NCI-H2081 treated with DMSO at 0.1 percent for 48 hours (cell line): ENCODE measurements at regions not wholly inside any gene's neighbourhood (a gene's known extent, or its start where the extent isn't known, plus 50 kb on each side); places are given as distances from the start of the nearest gene placed in this dataset.

ENCODE experiments used
- DNase-seq: peaks from one replicate; lab custom pipeline; 2025; lab: John Stamatoyannopoulos, UW

GRCh38 chr9:115367321-115367720 is 249.4 kb upstream of the TNC start:
- no peak for DNase-seq

- DNase-seq: no peak
Measured at GRCh38 chr9:115367780-115368525, 250.0 kb upstream of the TNC start.

GRCh38 chr9:115369322-115369957 is 251.5 kb upstream of the TNC start:
- peak; percentile 88 for DNase-seq

GRCh38 chr9:115373000-115373709 is 255.2 kb upstream of the TNC start:
- DNase-seq: no peak

GRCh38 chr9:115373710-115374045 is 255.7 kb upstream of the TNC start:
- DNase-seq: no peak

- DNase-seq: no peak
Measured at GRCh38 chr9:115374724-115375268, 256.8 kb upstream of the TNC start.

- no peak for DNase-seq
Measured at GRCh38 chr9:115378241-115378640, 260.3 kb upstream of the TNC start.

GRCh38 chr9:115378758-115379157 is 260.8 kb upstream of the TNC start:
- DNase-seq: no peak

GRCh38 chr9:115379719-115380118 is 261.8 kb upstream of the TNC start:
- no peak for DNase-seq

GRCh38 chr9:115382865-115383264 is 264.9 kb upstream of the TNC start:
- DNase-seq: no peak

GRCh38 chr9:115385383-115386122 is 267.6 kb upstream of the TNC start:
- DNase-seq: no peak

GRCh38 chr9:115386963-115387770 is 269.2 kb upstream of the TNC start:
- DNase-seq: no peak

GRCh38 chr9:115391168-115391825 is 273.3 kb upstream of the TNC start:
- DNase-seq: no peak

GRCh38 chr9:115393976-115394775 is 276.2 kb upstream of the TNC start:
- no peak for DNase-seq

- DNase-seq: peak; percentile 28
Measured at GRCh38 chr9:115395511-115396021, 277.6 kb upstream of the TNC start.

- no peak for DNase-seq
Measured at GRCh38 chr9:115396071-115396529, 278.1 kb upstream of the TNC start.

GRCh38 chr9:115397591-115398312 is 279.8 kb upstream of the TNC start:
- no peak for DNase-seq

- DNase-seq: no peak
Measured at GRCh38 chr9:115398313-115398650, 280.3 kb upstream of the TNC start.

GRCh38 chr9:115398996-115399395 is 281.0 kb upstream of the TNC start:
- no peak for DNase-seq
